NCI-H2107 treated with DMSO at 0.1 percent for 48 hours (cell line): ENCODE measurements at regions not wholly inside any gene's neighbourhood (a gene's known extent, or its start where the extent isn't known, plus 50 kb on each side); places are given as distances from the start of the nearest gene placed in this dataset.
"Not testable (repeated sequence)": the region's sequence is repeated elsewhere in the genome, so short reads cannot be mapped to it uniquely, and the experiment has no call there.

ENCODE experiments used
- DNase-seq: peaks from one replicate; lab custom pipeline; 2025; ENCODE audit not compliant: unreplicated experiment; lab: John Stamatoyannopoulos, UW

- DNase-seq = no peak
Measured at GRCh38 chr7:85897967-85898366, 711.1 kb upstream of the SEMA3D start.

- DNase-seq = no peak
Measured at GRCh38 chr7:85896531-85896930, 709.7 kb upstream of the SEMA3D start.

GRCh38 chr7:85895835-85896234 is 709.0 kb upstream of the SEMA3D start:
- DNase-seq = no peak

GRCh38 chr7:85891900-85892299 is 705.0 kb upstream of the SEMA3D start:
- DNase-seq = not testable (repeated sequence)

- peak; percentile 9 for DNase-seq
Measured at GRCh38 chr7:85890244-85890811, 703.5 kb upstream of the SEMA3D start.

DNA sequence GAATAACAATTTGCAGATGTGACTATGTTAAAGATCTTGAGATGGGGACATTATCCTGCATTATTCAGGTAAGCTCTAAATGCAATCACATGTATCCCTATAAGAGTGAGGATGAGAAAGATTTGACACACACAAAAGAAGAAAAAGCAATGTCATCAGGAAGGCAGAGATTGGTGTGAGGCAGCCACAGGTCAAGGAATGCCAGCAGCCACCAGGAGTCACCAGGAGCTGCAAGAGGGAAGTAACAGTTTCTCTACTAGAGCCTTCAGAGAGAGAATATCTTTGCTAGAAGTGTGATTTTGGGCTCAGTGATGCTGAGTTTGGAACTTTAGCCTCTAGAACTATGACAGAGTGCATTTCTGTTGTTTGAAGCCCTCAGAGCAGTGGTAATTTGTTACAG is 700.3 kb upstream of the SEMA3D start:
- no peak for DNase-seq

GRCh38 chr7:85882335-85882734 is 695.5 kb upstream of the SEMA3D start:
- DNase-seq = no peak

DNA sequence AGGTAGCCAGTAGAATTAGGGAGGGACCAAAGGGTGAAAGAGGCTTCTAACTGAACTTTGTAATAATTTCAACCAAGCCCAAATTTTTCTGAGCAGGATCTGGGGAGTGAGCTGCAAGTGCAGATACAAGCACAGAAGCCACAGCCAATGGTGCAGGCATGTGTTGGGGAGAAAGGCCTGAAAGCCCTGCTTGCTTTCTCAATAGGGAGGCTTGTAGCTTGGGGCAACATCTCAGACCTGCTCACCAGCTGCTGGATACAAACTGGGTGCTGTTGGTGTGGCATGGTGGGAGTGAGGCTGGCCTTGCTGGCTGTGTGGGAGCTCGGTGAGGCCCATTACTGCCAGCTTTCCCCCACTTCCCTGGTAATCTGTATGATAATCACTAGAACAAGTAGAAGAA is 688.5 kb upstream of the SEMA3D start:
- DNase-seq = no peak

DNA sequence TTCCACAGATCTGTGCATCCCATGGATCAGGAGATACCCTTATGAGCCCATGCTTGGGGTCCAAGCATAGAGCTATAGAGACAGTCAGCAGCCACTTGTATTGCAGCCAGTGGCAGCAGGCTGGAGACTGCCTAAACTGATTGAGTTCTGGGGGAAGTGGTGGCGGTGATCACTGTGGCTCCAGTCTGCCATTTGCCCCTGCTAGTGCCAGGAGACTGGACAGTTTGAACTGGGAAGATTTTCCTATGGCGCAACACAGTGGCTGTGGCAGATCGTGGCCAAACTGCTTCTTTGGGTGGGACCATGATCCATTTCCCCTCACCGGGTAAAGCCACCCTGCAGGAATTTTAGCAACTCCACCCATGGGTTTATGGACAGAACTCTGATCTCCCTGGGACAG is 679.7 kb upstream of the SEMA3D start:
- DNase-seq = no peak

GRCh38 chr7:85851571-85852193 is 664.8 kb upstream of the SEMA3D start:
- peak; percentile 42 for DNase-seq

GRCh38 chr7:85850381-85850780 is 663.5 kb upstream of the SEMA3D start:
- DNase-seq = no peak

- DNase-seq = no peak
Measured at GRCh38 chr7:85840554-85840953, 653.7 kb upstream of the SEMA3D start.

GRCh38 chr7:85833066-85833465 is 646.2 kb upstream of the SEMA3D start:
- no peak for DNase-seq

GRCh38 chr7:85830982-85831381 is 644.1 kb upstream of the SEMA3D start:
- DNase-seq = no peak

DNA sequence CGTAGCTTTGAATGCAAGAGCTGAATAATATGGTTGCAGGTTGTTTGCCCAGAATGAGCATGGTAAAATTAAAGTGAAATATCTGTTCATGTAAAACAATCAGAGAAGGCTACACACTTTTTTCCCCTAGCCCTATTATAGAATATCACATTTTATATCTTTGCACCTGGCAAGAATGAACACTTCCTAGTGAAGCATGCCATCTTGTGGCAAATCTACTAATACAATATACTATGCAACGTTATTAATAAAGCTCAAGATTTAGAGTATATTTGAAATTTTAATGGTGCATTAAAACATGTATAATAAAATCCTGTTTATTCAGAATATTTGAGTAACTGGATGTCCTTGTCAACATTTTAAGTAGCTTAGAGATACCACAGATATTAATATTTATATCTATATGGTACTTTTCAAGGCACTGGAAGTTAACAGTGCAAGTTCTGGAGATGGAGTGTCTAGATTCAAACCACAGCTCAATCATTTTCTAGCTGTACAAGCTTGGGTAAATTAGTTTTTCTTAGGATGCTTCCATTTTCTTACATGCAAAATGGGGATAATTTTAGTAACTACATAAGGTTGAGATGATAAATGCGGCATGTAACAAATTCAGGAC is 643.1 kb upstream of the SEMA3D start:
- peak; percentile 48 for DNase-seq

DNA sequence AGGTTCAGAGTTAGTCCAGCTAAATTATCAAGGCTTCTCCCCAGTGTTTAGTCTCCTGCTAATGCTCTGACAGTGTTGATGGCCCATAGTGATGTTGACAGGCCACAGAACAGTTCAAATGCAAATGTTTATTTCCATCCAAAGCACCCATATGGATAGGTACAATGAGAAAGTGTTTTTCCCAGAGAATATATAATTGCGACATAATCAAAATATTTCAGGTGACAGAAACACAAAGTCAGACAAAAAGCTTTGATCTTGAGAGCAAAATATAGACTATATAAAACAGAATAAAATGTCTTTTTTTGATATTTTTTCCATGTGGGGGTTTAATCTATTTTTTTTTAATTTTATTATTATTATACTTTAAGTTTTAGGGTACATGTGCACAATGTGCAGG is 642.3 kb upstream of the SEMA3D start:
- no peak for DNase-seq

DNA sequence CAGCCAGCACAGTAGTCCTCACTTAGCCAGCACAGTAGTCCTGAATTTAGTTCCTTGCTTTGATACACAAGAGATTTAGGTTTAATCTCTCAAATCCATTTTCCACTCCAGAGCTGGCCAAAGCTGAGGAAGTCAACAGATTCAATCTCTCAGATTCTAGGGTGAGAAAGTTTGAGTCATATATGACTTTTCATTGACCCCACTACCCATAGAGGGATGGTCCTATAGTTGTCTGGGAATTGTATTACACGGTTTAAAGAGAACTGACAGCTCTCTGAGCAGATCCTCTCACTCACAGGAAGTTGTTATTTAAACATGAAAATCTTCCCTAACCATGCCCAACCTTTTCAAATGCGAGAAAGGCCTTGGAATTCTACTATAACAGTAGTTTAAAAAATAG is 641.8 kb upstream of the SEMA3D start:
- no peak for DNase-seq

DNA sequence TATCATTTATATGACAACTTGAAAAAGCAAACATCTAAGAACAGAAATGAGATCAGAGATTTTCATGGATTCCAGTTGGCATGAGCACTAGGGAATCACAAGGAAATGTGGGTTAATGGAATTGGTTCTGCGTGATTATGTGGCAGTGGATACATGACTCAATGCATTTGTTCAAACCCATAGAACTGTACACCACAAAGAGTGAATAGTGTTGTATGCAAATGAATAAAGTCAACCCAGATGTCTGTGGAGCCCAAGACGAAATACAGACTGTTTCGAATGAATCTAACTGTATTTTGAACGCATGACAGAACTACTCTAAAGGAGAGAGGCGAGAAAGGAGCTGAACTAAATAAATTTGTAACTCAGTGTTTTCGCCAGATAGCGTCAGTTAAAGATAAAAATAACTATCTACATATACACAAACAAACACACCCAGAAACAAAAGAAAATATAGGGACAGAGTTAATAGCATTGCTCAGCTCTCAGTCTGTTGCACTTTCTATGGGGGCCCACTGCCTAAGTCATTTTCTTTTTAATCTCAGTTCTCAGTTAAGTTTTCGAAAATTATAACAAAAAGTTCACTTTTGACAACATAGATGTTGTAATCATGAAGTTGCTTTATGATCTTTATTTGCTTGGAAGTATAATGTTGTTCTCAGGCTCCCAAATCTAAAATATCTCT is 636.7 kb upstream of the SEMA3D start:
- DNase-seq = no peak

GRCh38 chr7:85821926-85822325 is 635.1 kb upstream of the SEMA3D start:
- DNase-seq = no peak

GRCh38 chr7:85820702-85821443 is 634.0 kb upstream of the SEMA3D start:
- DNase-seq = no peak

GRCh38 chr7:85815526-85815925 is 628.7 kb upstream of the SEMA3D start:
- DNase-seq = no peak

DNA sequence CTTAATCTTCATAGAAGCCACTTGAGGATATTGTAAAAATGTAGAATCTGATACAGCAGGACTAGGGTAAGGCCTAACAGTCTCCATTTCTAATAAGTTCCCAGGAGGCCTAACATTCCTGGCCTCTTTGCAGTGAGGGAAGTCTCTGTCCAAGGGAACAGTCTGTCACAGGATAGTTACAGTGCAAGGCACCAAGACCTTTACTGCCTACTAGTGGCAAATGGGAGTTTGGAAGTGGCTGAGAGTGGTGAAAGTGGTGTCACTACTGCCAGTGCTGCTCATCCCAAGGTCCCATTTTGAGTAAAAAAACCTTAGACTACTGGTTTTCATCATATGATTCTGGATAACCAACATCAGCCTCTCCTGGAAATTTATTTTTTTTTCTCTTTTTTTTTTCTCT is 619.5 kb upstream of the SEMA3D start:
- DNase-seq = no peak
